IMR-90 (cell line): ENCODE measurements at regions not wholly inside any gene's neighbourhood (a gene's known extent, or its start where the extent isn't known, plus 50 kb on each side); places are given as distances from the start of the nearest gene placed in this dataset.

Experiments
- ATAC-seq: fragments of 200-7000 bp; cut with Tn5 transposase; 2 replicates; pipeline ENCODE4 v1.9.1; 2020; ENCODE audit warnings: low read depth, mild to moderate bottlenecking, moderate library complexity
- BruUV-seq: library from RNA; stranded (reverse); fragments of 400-500 nt; replicated peaks from 2 replicates; lab custom pipeline; 2021; lab: Mats Ljungman, UMichigan
- CTCF ChIA-PET: fragments of 300-600 bp; formaldehyde crosslinking; extraction: SDS; loops from one replicate; lab custom pipeline; 2021; ENCODE audit warnings: antibody characterized with exemption; lab: Yijun Ruan, JAX
- POLR2A ChIA-PET: fragments of 300-600 bp; sonication (Branson Sonifier 250); formaldehyde crosslinking; loops from one replicate; lab custom pipeline; 2022; ENCODE audit warnings: antibody characterized with exemption; ENCODE audit not compliant: unreplicated experiment; lab: Charles Lee
- DNase-seq: peaks from one replicate; pipeline ENCODE4 v3.0.0; 2013
- H2AFZ ChIP-seq: replicated peaks from 2 replicates; pipeline ENCODE3; 2013; ENCODE audit warnings: low read length, mild to moderate bottlenecking; ENCODE audit not compliant: poor library complexity
- H2AK5ac ChIP-seq: 2 replicates; pipeline ENCODE4 v1.6.1; 2013; ENCODE audit warnings: low read depth, low read length, inconsistent platforms
- H2AK9ac ChIP-seq: replicated peaks from 2 replicates; pipeline ENCODE3; 2013; ENCODE audit warnings: mild to moderate bottlenecking, low read depth, low read length, moderate library complexity; ENCODE audit not compliant: poor library complexity
- H2BK120ac ChIP-seq: 2 replicates; pipeline ENCODE4 v1.6.1; 2013; ENCODE audit warnings: low read depth, low read length, inconsistent platforms
- H2BK15ac ChIP-seq: 3 replicates; pipeline ENCODE4 v1.6.1; 2013; ENCODE audit warnings: low read depth, low read length, inconsistent platforms
- H2BK20ac ChIP-seq: 2 replicates; pipeline ENCODE4 v1.6.1; 2013; ENCODE audit warnings: low read depth, mild to moderate bottlenecking, inconsistent platforms, low read length, moderate library complexity
- H2BK5ac ChIP-seq: 2 replicates; pipeline ENCODE4 v1.6.1; 2013; ENCODE audit warnings: mild to moderate bottlenecking, low read depth, low read length, inconsistent platforms; ENCODE audit not compliant: poor library complexity, severe bottlenecking
- H3K14ac ChIP-seq: replicated peaks from 2 replicates; pipeline ENCODE4 v1.6.1; 2013; ENCODE audit warnings: low read depth, low read length, inconsistent platforms
- H3K18ac ChIP-seq: 2 replicates; pipeline ENCODE4 v1.6.1; 2013; ENCODE audit warnings: low read depth, low read length, control low read depth
- H3K23ac ChIP-seq: 2 replicates; pipeline ENCODE4 v1.6.1; 2013; ENCODE audit warnings: low read depth, low read length, inconsistent platforms
- H3K27ac ChIP-seq: 2 replicates; pipeline ENCODE4 v1.5.1; 2013; ENCODE audit warnings: mild to moderate bottlenecking, control low read depth, low read length; ENCODE audit not compliant: insufficient read depth
- H3K27me3 ChIP-seq: 2 replicates; pipeline ENCODE4 v1.6.1; 2013; ENCODE audit warnings: low read length; ENCODE audit not compliant: control insufficient read depth, insufficient read depth
- H3K36me3 ChIP-seq: 2 replicates; pipeline ENCODE4 v1.6.1; 2013; ENCODE audit warnings: low read length, mixed read lengths; ENCODE audit not compliant: control insufficient read depth, insufficient read depth
- H3K4ac ChIP-seq: 2 replicates; pipeline ENCODE4 v1.6.1; 2013; ENCODE audit warnings: low read depth, low read length, inconsistent platforms
- H3K4me1 ChIP-seq: 2 replicates; pipeline ENCODE4 v1.6.1; 2013; ENCODE audit warnings: low read length, mixed read lengths; ENCODE audit not compliant: control insufficient read depth, insufficient read depth
- H3K4me2 ChIP-seq: 2 replicates; pipeline ENCODE4 v1.6.1; 2013; ENCODE audit warnings: low read depth, mild to moderate bottlenecking, control low read depth, low read length, moderate library complexity
- H3K4me3 ChIP-seq: 2 replicates; pipeline ENCODE4 v1.5.1; 2013; ENCODE audit warnings: low read depth, mild to moderate bottlenecking, control low read depth, low read length, moderate library complexity; ENCODE audit not compliant: insufficient read depth
- H3K56ac ChIP-seq: 2 replicates; pipeline ENCODE4 v1.6.1; 2013; ENCODE audit warnings: low read length, inconsistent platforms; ENCODE audit not compliant: insufficient read depth; ENCODE audit errors: extremely low read depth
- H3K79me1 ChIP-seq, 2 experiments: 2 replicates each; pipeline ENCODE4 v1.6.1; 2013; ENCODE audit warnings: low read length in 2 of 2, inconsistent platforms in 1 of 2, low read depth in 1 of 2
- H3K9ac ChIP-seq: 2 replicates; pipeline ENCODE4 v1.6.1; 2013; ENCODE audit warnings: low read depth, low read length, control low read depth
- H3K9me1 ChIP-seq: 2 replicates; pipeline ENCODE4 v1.6.1; 2013; ENCODE audit warnings: low read length, inconsistent platforms; ENCODE audit not compliant: insufficient read depth
- H3K9me3 ChIP-seq: 2 replicates; pipeline ENCODE4 v1.6.1; 2013; ENCODE audit warnings: low read length; ENCODE audit not compliant: control insufficient read depth, insufficient read depth
- H4K20me1 ChIP-seq: 2 replicates; pipeline ENCODE4 v1.6.1; 2013; ENCODE audit warnings: low read length, inconsistent platforms; ENCODE audit not compliant: insufficient read depth
- H4K5ac ChIP-seq: 2 replicates; pipeline ENCODE4 v1.6.1; 2013; ENCODE audit warnings: mild to moderate bottlenecking, low read depth, low read length, control low read depth
- H4K8ac ChIP-seq, 2 experiments: 2 replicates each; pipeline ENCODE4 v1.6.1; 2013; ENCODE audit warnings: low read depth in 2 of 2, low read length in 2 of 2, control low read depth in 1 of 2, inconsistent platforms in 1 of 2
- H4K91ac ChIP-seq: 2 replicates; pipeline ENCODE4 v1.6.1; 2013; ENCODE audit warnings: low read depth, low read length, inconsistent platforms; ENCODE audit not compliant: insufficient read depth
- BHLHE40 ChIP-seq: fragments of 150-350 bp; IDR thresholded peaks from 2 replicates; pipeline ENCODE4 v1.6.1; 2016; ENCODE audit warnings: mild to moderate bottlenecking, low read depth, low read length
- CTCF ChIP-seq: conservative IDR thresholded peaks from 2 replicates; pipeline ENCODE4 v1.5.1; 2012; ENCODE audit warnings: mild to moderate bottlenecking, low read depth, low read length, improper control_type of control experiment
- FOS ChIP-seq: fragments of 150-350 bp; IDR thresholded peaks from 2 replicates; pipeline ENCODE4 v1.6.1; 2016; ENCODE audit warnings: low read depth, low read length
- MAFK ChIP-seq: IDR thresholded peaks from 2 replicates; pipeline ENCODE4 v1.6.1; 2012; ENCODE audit warnings: low read depth, low read length, improper control_type of control experiment
- MAZ ChIP-seq: IDR thresholded peaks from 2 replicates; pipeline ENCODE4 v1.6.1; 2012; ENCODE audit warnings: low read depth, mild to moderate bottlenecking, low read length, improper control_type of control experiment, moderate library complexity, borderline replicate concordance
- NFE2L2 ChIP-seq: fragments of 150-350 bp; IDR thresholded peaks from 2 replicates; pipeline ENCODE4 v1.6.1; 2016; ENCODE audit warnings: low read depth, mild to moderate bottlenecking, low read length
- POLR2A ChIP-seq: IDR thresholded peaks from 2 replicates; pipeline ENCODE4 v1.6.1; 2012; ENCODE audit warnings: mild to moderate bottlenecking, low read depth, low read length
- RAD21 ChIP-seq: IDR thresholded peaks from 2 replicates; pipeline ENCODE4 v1.6.1; 2012; ENCODE audit warnings: low read length, improper control_type of control experiment
- RCOR1 ChIP-seq: IDR thresholded peaks from 2 replicates; pipeline ENCODE4 v1.6.1; 2012; ENCODE audit warnings: mild to moderate bottlenecking, low read length, improper control_type of control experiment; ENCODE audit not compliant: insufficient replicate concordance
- RFX5 ChIP-seq: IDR thresholded peaks from 2 replicates; pipeline ENCODE4 v1.8.0; 2012; ENCODE audit warnings: low read depth, mild to moderate bottlenecking, low read length, moderate library complexity
- SMC3 ChIP-seq: fragments of 150-350 bp; IDR thresholded peaks from 2 replicates; pipeline ENCODE4 v1.6.1; 2016; ENCODE audit warnings: low read depth, mild to moderate bottlenecking, antibody characterized with exemption, low read length, moderate library complexity
- USF2 ChIP-seq: fragments of 150-350 bp; IDR thresholded peaks from 2 replicates; pipeline ENCODE4 v1.6.1; 2017; ENCODE audit warnings: mild to moderate bottlenecking, antibody characterized with exemption, low read length, low read depth
- WGBS, 2 experiments: methylation state at CpG; one replicate each; pipeline versions ENCODE4 v1.1.5 to v1.1.7; 2013; ENCODE audit warnings: missing lambda C conversion rate in 2 of 2; ENCODE audit not compliant: insufficient read length in 1 of 2; ENCODE audit errors: extremely low coverage in 2 of 2; 5-methylcytosine and 5-hydroxymethylcytosine counted together
- dilution Hi-C: fragments of 300-500 bp; cut with HindIII; formaldehyde crosslinking; loops from one replicate; pipeline ENCODE4 v1.14.3; 2018; ENCODE audit warnings: low sequenced_read_pairs; ENCODE audit not compliant: unreplicated experiment
- in situ Hi-C: fragments of 300-500 bp; cut with MboI; formaldehyde crosslinking; loops from 3 replicates; pipeline ENCODE4 v1.14.3; 2019; ENCODE audit warnings: low sequenced_read_pairs, inconsistent platforms, mixed read lengths
- intact Hi-C: fragments of 100-400 bp; cut with micrococcal nuclease; formaldehyde crosslinking; loops from 2 replicates; pipeline ENCODE4 v1.10.0; 2022

DNA sequence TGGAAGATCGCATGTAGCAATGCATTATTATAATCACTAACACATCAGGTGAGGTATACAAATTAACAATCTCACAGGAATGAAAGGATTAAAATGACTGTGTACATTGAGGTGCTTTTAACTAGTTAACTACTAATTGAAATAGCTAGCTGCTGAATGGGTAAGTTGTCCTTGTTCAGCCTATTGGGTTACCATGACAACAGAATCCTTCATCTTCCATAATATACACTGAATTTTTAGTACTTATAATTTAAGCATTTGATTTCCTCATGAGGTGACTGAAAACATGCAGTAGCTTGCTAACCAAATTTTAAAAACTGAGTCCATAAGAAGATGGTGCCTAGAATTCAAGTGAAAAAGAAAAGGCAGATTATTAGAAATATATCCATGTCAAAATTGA is 347.9 kb downstream of the FAT3 start:
- Histone ChIP-seq H3K36me3 (no peaks in the 10 kb centered on the region), H2BK15ac (no peak overlapping the region), H3K14ac (no peak overlapping the region), H4K5ac (no peak overlapping the region), H2AK9ac (no peak overlapping the region), H3K9ac (no peak overlapping the region), H3K23ac (no peak overlapping the region), H2AK5ac (no peak overlapping the region), H2AFZ (no peak overlapping the region), H4K20me1 (no peaks in the 10 kb centered on the region), H4K8ac (no peak overlapping the region), H3K79me1 (no peaks in the 10 kb centered on the region), H3K18ac (no peak overlapping the region), H3K9me1 (no peaks in the 10 kb centered on the region), H2BK20ac (no peak overlapping the region), H2BK120ac (no peak overlapping the region), H3K4me2 (no peak overlapping the region), H3K27me3 (no peaks in the 10 kb centered on the region), H3K4me1 (no peaks in the 10 kb centered on the region), H3K9me3 (no peaks in the 10 kb centered on the region), H4K91ac (no peak overlapping the region), H2BK5ac (no peak overlapping the region), H3K27ac (no peak overlapping the region), H3K56ac (no peak overlapping the region), H3K4me3 (no peak overlapping the region), H3K4ac (no peak overlapping the region)
- WGBS, 2 experiments = no CpG with 5 or more reads among the region's 1 CpG
- ChIA-PET CTCF (no interaction called here), POLR2A (no interaction called here)
- in situ Hi-C loops = no loop called here
- BruUV-seq = no TSS peak
- DNase-seq (no peak), ATAC-seq (no peak)
- dilution Hi-C loops = no loop called here
- no peak for TF ChIP-seq RCOR1
- no peak for TF ChIP-seq RAD21
- TF ChIP-seq FOS = no peak
- no peak for TF ChIP-seq SMC3
- TF ChIP-seq MAFK = no peak
- no peak for TF ChIP-seq POLR2A
- no peak for TF ChIP-seq BHLHE40
- TF ChIP-seq USF2 = no peak
- TF ChIP-seq CTCF = no peak
- TF ChIP-seq RFX5 = no peak
- TF ChIP-seq MAZ = no peak
- no peak for TF ChIP-seq NFE2L2
- intact Hi-C loops = no loop called here
